ENCODE measurements at regions not wholly inside any gene's neighbourhood (a gene's known extent, or its start where the extent isn't known, plus 50 kb on each side); places are given as distances from the start of the nearest gene placed in this dataset.

DNA sequence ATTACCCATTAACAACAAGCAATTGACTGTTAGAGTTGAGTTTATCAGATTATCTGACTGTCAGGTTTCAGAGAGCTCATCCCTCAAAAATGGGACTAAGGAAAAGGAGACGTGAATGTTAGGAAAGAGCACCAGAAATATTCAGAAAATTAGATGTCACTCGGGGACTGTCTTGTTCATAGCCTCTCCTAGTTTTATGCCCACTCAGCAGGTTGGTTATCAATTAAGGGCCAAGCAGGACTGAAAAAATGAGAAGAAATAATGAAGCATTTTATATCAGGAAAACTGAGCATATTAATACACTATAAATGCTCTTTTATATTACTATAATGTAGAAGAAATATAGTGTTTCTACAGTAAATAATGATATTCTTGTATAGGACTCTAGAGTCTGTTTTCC lies 188.1 kb upstream of the NRXN1 start:
- TF ChIP-seq, protein P1, sequence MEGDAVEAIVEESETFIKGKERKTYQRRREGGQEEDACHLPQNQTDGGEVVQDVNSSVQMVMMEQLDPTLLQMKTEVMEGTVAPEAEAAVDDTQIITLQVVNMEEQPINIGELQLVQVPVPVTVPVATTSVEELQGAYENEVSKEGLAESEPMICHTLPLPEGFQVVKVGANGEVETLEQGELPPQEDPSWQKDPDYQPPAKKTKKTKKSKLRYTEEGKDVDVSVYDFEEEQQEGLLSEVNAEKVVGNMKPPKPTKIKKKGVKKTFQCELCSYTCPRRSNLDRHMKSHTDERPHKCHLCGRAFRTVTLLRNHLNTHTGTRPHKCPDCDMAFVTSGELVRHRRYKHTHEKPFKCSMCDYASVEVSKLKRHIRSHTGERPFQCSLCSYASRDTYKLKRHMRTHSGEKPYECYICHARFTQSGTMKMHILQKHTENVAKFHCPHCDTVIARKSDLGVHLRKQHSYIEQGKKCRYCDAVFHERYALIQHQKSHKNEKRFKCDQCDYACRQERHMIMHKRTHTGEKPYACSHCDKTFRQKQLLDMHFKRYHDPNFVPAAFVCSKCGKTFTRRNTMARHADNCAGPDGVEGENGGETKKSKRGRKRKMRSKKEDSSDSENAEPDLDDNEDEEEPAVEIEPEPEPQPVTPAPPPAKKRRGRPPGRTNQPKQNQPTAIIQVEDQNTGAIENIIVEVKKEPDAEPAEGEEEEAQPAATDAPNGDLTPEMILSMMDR (IDR thresholded peaks at IDR 0.05 in 4 of 5, conservative IDR thresholded peaks at IDR 0.05 in 1 of 5) = no peak
- TF ChIP-seq POLR2A (IDR thresholded peaks at IDR 0.05) = no peak
- DNase-seq (no peak), ATAC-seq (no peak)
- Histone ChIP-seq H3K9me3 (no peaks in the 10 kb centered on the region), H3K27me3 (no peaks in the 10 kb centered on the region), H3K27ac (no peak overlapping the region), H3K4me1 (no peaks in the 10 kb centered on the region), H3K36me3 (no peaks in the 10 kb centered on the region), H3K4me3 (no peak overlapping the region)
- intact Hi-C loops (cut with DNase I; ENCODE audit: low total_unique reads) (no loop called here), in situ Hi-C loops (cut with MboI; ENCODE audit: low sequenced_read_pairs in 4 of 4) (no loop called here)

DNA sequence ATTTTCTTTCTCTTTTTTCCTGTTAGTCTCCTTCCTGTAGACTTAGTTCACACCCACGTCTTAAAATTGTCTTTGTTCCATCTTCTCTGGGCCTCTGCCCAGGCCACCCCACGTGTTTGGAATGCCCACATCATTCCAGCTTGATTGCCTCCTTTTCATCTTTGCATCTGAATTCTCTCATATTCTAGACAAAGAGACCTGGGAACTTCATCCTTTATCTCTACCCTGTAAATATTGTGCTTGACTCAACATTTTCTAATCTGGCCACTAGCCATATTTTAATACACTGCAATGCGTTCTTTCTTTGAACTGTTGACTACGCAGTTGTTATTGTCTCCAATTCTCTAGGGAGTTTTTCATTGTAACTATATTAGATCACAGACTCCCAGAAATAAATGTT lies 187.5 kb upstream of the NRXN1 start:
- no peaks in the 10 kb centered on the region for H3K27me3 ChIP-seq
- ATAC-seq (no peak), DNase-seq (no peak)
- TF ChIP-seq POLR2A (IDR thresholded peaks at IDR 0.05) = no peak
- TF ChIP-seq, protein P1 (IDR thresholded peaks at IDR 0.05 in 4 of 5, conservative IDR thresholded peaks at IDR 0.05 in 1 of 5) = no peak
- intact Hi-C loops (cut with DNase I; ENCODE audit: low total_unique reads) = no loop called here
- in situ Hi-C loops (cut with MboI; ENCODE audit: low sequenced_read_pairs in 4 of 4) = no loop called here
- H3K4me3 ChIP-seq = no peak overlapping the region
- H3K9me3 ChIP-seq = no peaks in the 10 kb centered on the region
- no peaks in the 10 kb centered on the region for H3K36me3 ChIP-seq
- no peak overlapping the region for H3K27ac ChIP-seq
- no peaks in the 10 kb centered on the region for H3K4me1 ChIP-seq

DNA sequence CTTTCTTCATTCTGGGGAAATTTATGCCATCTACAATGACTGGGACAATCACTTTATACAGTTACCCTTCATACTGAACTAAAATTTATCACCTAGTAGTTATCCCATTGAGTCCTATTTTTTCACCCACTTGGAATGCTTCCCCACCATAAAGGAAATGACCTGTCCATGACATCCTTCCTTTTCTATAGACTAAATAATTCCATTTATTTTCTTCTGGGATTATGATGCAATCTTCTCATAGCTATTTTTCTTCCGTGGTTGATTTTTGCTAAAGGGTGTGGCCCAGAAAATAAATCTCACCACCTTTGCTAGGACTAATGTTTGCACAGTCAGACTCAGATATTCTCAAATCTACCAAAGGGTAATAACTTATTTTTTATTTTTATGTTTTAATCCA lies 186.1 kb upstream of the NRXN1 start:
- TF ChIP-seq POLR2A (IDR thresholded peaks at IDR 0.05) = no peak
- TF ChIP-seq, protein P1 (IDR thresholded peaks at IDR 0.05 in 4 of 5, conservative IDR thresholded peaks at IDR 0.05 in 1 of 5) = no peak
- Histone ChIP-seq H3K27ac (no peak overlapping the region), H3K36me3 (no peaks in the 10 kb centered on the region), H3K4me1 (no peaks in the 10 kb centered on the region), H3K27me3 (no peaks in the 10 kb centered on the region), H3K9me3 (no peaks in the 10 kb centered on the region), H3K4me3 (no peak overlapping the region)
- intact Hi-C loops (cut with DNase I; ENCODE audit: low total_unique reads) = no loop called here
- in situ Hi-C loops (cut with MboI; ENCODE audit: low sequenced_read_pairs in 4 of 4) = no loop called here
- no peak for ATAC-seq
- DNase-seq = no peak

DNA sequence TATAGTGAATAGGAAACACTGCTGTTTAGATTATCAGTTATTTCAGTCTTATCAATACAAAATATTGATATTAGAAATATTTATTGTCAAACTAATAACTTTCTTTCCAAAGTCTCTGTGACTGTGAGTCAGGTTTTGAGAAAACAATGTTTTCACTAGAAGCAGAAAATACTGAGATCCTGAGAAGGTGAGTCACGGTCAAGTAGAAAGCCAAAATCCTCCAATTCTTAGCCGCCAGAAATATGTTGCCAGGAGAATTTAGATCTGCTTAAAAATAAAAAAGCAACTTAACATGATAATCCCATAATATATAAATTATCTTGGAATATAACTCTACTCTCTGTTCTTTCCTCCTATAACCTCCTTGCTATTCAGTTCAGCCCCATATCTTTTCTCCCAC lies 181.9 kb upstream of the NRXN1 start:
- no peaks in the 10 kb centered on the region for H3K36me3 ChIP-seq
- intact Hi-C loops (cut with DNase I; ENCODE audit: low total_unique reads) (no loop called here), in situ Hi-C loops (cut with MboI; ENCODE audit: low sequenced_read_pairs in 4 of 4) (no loop called here)
- no peak for DNase-seq
- no peaks in the 10 kb centered on the region for H3K9me3 ChIP-seq
- H3K27ac ChIP-seq = no peak overlapping the region
- no peak overlapping the region for H3K4me3 ChIP-seq
- no peak for ATAC-seq
- no peaks in the 10 kb centered on the region for H3K27me3 ChIP-seq
- TF ChIP-seq POLR2A (IDR thresholded peaks at IDR 0.05) = no peak
- TF ChIP-seq, protein P1 (IDR thresholded peaks at IDR 0.05 in 4 of 5, conservative IDR thresholded peaks at IDR 0.05 in 1 of 5) = no peak
- H3K4me1 ChIP-seq = no peaks in the 10 kb centered on the region

DNA sequence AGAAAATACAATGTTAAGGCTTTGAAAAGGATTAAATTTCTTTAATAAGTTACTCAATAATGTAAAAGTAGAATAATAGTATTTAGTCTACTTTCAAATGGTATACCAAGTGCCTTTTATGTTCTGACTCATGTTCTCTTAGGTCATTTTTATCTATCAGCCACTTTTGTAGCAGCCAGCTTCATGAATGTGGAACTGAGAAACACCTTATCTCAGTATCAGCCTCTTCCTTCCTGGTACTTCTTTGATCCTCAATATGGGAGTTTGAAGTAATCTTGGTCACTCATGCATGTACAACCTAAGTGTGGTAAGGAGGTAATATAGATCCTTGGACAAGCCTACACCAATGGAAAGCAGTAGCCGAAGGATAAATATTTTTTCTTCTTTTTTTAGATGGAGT lies 180.4 kb upstream of the NRXN1 start:
- ATAC-seq (no peak), DNase-seq (no peak)
- TF ChIP-seq, protein P1 (IDR thresholded peaks at IDR 0.05 in 4 of 5, conservative IDR thresholded peaks at IDR 0.05 in 1 of 5) = no peak
- TF ChIP-seq POLR2A (IDR thresholded peaks at IDR 0.05) = no peak
- H3K4me3 ChIP-seq = no peak overlapping the region
- no peaks in the 10 kb centered on the region for H3K9me3 ChIP-seq
- H3K4me1 ChIP-seq = no peaks in the 10 kb centered on the region
- in situ Hi-C loops (cut with MboI; ENCODE audit: low sequenced_read_pairs in 4 of 4) = no loop called here
- no peak overlapping the region for H3K27ac ChIP-seq
- no peaks in the 10 kb centered on the region for H3K36me3 ChIP-seq
- H3K27me3 ChIP-seq = no peaks in the 10 kb centered on the region
- intact Hi-C loops (cut with DNase I; ENCODE audit: low total_unique reads) = no loop called here

Measured in gastrocnemius medialis (tissue), 4 donors.